HUES48 (cell line): ENCODE measurements at regions not wholly inside any gene's neighbourhood (a gene's known extent, or its start where the extent isn't known, plus 50 kb on each side); places are given as distances from the start of the nearest gene placed in this dataset.
"Not testable (repeated sequence)": the region's sequence is repeated elsewhere in the genome, so short reads cannot be mapped to it uniquely, and the experiment has no call there.

Experiments used
- H3K27ac ChIP-seq: one replicate; pipeline ENCODE4 v1.7.0; 2013; ENCODE audit warnings: low read depth, low read length, inconsistent platforms
- H3K27me3 ChIP-seq: 2 replicates; pipeline ENCODE4 v1.6.1; 2013; ENCODE audit warnings: mild to moderate bottlenecking, low read length; ENCODE audit not compliant: control insufficient read depth, insufficient read depth
- H3K36me3 ChIP-seq: 2 replicates; pipeline ENCODE4 v1.6.1; 2013; ENCODE audit warnings: low read length; ENCODE audit not compliant: control insufficient read depth, insufficient read depth
- H3K4me1 ChIP-seq: 2 replicates; pipeline ENCODE4 v1.6.1; 2013; ENCODE audit warnings: mild to moderate bottlenecking, low read length; ENCODE audit not compliant: control insufficient read depth, insufficient read depth
- H3K4me3 ChIP-seq: 2 replicates; pipeline ENCODE4 v1.5.1; 2013; ENCODE audit warnings: mild to moderate bottlenecking, low read depth, low read length
- H3K9ac ChIP-seq: 2 replicates; pipeline ENCODE4 v1.6.1; 2013; ENCODE audit warnings: mild to moderate bottlenecking, low read depth, low read length, moderate library complexity
- H3K9me3 ChIP-seq: 2 replicates; pipeline ENCODE4 v1.6.1; 2013; ENCODE audit warnings: low read length; ENCODE audit not compliant: control insufficient read depth, insufficient read depth

GRCh38 chr6:10146715-10147451 lies 268.0 kb downstream of the TFAP2A start:
- H3K9me3 ChIP-seq: no peaks in the 10 kb centered on the region
- H3K4me1 ChIP-seq: peaks cover 9% of the 10 kb centered on the region
- no peaks in the 10 kb centered on the region for H3K27me3 ChIP-seq
- peak overlapping the region; percentile 39 for H3K4me3 ChIP-seq
- no peak overlapping the region for H3K9ac ChIP-seq
- H3K27ac ChIP-seq: no peak overlapping the region
- H3K36me3 ChIP-seq: no peaks in the 10 kb centered on the region

DNA sequence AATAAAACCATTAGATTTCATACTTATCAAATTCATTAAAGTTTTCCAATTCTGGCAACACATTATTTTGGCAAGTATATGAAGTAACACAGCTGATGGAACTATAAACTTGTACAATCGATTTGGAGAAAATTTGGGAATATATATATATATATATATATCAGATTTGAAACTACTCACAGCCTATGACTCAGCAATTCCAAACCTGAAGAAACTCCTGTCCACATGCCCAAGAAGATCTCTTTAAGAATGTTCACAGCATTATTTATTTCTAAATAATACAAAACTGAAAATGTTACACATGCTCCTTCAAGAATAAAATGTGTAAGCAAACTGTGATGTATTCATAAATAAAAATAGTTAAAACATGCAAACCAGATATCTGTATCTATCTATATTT lies 270.1 kb downstream of the TFAP2A start:
- Histone ChIP-seq H3K4me3 (no peak overlapping the region), H3K4me1 (peaks cover 9% of the 10 kb centered on the region), H3K36me3 (no peaks in the 10 kb centered on the region), H3K27ac (no peak overlapping the region), H3K9ac (no peak overlapping the region), H3K27me3 (no peaks in the 10 kb centered on the region), H3K9me3 (no peaks in the 10 kb centered on the region)

- no peak overlapping the region for H3K4me3 ChIP-seq
- no peak overlapping the region for H3K27ac ChIP-seq
- H3K4me1 ChIP-seq: peaks cover 4% of the 10 kb centered on the region
- H3K9me3 ChIP-seq: no peaks in the 10 kb centered on the region
- H3K36me3 ChIP-seq: no peaks in the 10 kb centered on the region
- no peaks in the 10 kb centered on the region for H3K27me3 ChIP-seq
- H3K9ac ChIP-seq: no peak overlapping the region
Measured at GRCh38 chr6:10141746-10142443, 273.0 kb downstream of the TFAP2A start.

GRCh38 chr6:10140824-10141223 lies 274.1 kb downstream of the TFAP2A start:
- H3K36me3 ChIP-seq: no peaks in the 10 kb centered on the region
- H3K27me3 ChIP-seq: no peaks in the 10 kb centered on the region
- H3K27ac ChIP-seq: no peak overlapping the region

DNA sequence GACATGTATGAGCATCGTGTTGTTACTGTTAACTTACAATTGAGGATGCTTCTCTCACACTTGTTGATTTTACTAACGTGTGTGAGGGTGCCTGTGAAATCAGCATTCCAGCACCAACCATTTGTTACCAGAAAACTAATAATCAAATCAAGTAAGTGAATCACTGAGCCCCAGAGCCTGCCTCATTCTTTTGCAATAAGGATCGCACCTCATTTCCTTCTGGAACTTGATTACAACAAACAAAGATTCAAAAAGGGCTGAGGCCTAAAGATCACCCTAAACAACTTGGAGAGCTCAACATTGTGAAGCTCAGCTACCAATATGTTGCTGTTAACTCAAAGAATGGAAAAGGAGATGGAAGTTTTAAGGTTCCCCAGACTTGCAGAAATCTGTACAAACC lies 274.7 kb downstream of the TFAP2A start:
- Histone ChIP-seq H3K36me3 (no peaks in the 10 kb centered on the region), H3K4me3 (no peak overlapping the region), H3K4me1 (peaks cover 4% of the 10 kb centered on the region), H3K27me3 (no peaks in the 10 kb centered on the region), H3K9ac (no peak overlapping the region), H3K27ac (no peak overlapping the region), H3K9me3 (no peaks in the 10 kb centered on the region)

More at GRCh38 chr6:10140824-10141223, 274.1 kb downstream of the TFAP2A start:
- no peak overlapping the region for H3K4me3 ChIP-seq
- no peaks in the 10 kb centered on the region for H3K9me3 ChIP-seq
- no peak overlapping the region for H3K9ac ChIP-seq
- H3K4me1 ChIP-seq: peaks cover 4% of the 10 kb centered on the region

- H3K4me1 ChIP-seq: peaks cover 4% of the 10 kb centered on the region
- no peak overlapping the region for H3K9ac ChIP-seq
- peaks cover 4% of the 10 kb centered on the region for H3K9me3 ChIP-seq
- no peaks in the 10 kb centered on the region for H3K27me3 ChIP-seq
- H3K4me3 ChIP-seq: no peak overlapping the region
- no peaks in the 10 kb centered on the region for H3K36me3 ChIP-seq
- H3K27ac ChIP-seq: no peak overlapping the region
Measured at GRCh38 chr6:10138917-10139316, 276.0 kb downstream of the TFAP2A start.

GRCh38 chr6:10136636-10137035 lies 278.2 kb downstream of the TFAP2A start:
- peaks cover 4% of the 10 kb centered on the region for H3K4me1 ChIP-seq
- no peak overlapping the region for H3K27ac ChIP-seq
- peaks cover 12% of the 10 kb centered on the region for H3K9me3 ChIP-seq
- no peak overlapping the region for H3K9ac ChIP-seq
- no peaks in the 10 kb centered on the region for H3K36me3 ChIP-seq
- no peak overlapping the region for H3K4me3 ChIP-seq
- no peaks in the 10 kb centered on the region for H3K27me3 ChIP-seq

DNA sequence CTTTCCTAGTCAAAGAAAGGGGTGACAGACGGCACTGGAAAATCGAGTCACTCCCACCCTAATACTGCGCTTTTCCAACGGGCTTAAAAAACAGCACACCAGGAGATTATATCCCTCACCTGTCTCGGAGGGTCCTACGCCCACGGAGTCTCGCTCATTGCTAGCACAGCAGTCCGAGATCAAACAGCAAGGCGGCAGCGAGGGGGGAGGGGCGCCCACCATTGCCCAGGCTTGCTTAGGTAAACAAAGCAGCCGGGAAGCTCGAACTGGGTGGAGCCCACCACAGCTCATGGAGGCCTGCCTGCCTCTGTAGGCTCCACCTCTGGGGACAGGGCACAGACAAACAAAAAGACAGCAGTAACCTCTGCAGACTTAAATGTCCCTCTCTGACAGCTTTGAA lies 280.7 kb downstream of the TFAP2A start:
- H3K27ac ChIP-seq, H3K9ac ChIP-seq, H3K4me3 ChIP-seq, H3K36me3 ChIP-seq, H3K27me3 ChIP-seq, H3K4me1 ChIP-seq: not testable (repeated sequence)
- peaks cover 12% of the 10 kb centered on the region for H3K9me3 ChIP-seq

- Histone ChIP-seq H3K9ac (no peak overlapping the region), H3K4me1 (no peaks in the 10 kb centered on the region), H3K27ac (no peak overlapping the region), H3K27me3 (no peaks in the 10 kb centered on the region), H3K36me3 (no peaks in the 10 kb centered on the region), H3K9me3 (peaks cover 6% of the 10 kb centered on the region), H3K4me3 (no peak overlapping the region)
Measured at GRCh38 chr6:10128721-10129120, 286.2 kb downstream of the TFAP2A start.

- Histone ChIP-seq H3K4me3 (no peak overlapping the region), H3K4me1 (no peaks in the 10 kb centered on the region), H3K36me3 (no peaks in the 10 kb centered on the region), H3K9ac (no peak overlapping the region), H3K9me3 (no peaks in the 10 kb centered on the region), H3K27ac (no peak overlapping the region), H3K27me3 (no peaks in the 10 kb centered on the region)
Measured at GRCh38 chr6:10122164-10122563, 292.7 kb downstream of the TFAP2A start.

GRCh38 chr6:10112871-10113549 lies 301.9 kb downstream of the TFAP2A start:
- Histone ChIP-seq H3K9ac (no peak overlapping the region), H3K9me3 (no peaks in the 10 kb centered on the region), H3K36me3 (no peaks in the 10 kb centered on the region), H3K4me3 (peak overlapping the region; percentile 52), H3K4me1 (peaks cover 17% of the 10 kb centered on the region), H3K27ac (no peak overlapping the region), H3K27me3 (peaks cover 22% of the 10 kb centered on the region)
